Left lung (tissue), 4 donors: ENCODE measurements at regions not wholly inside any gene's neighbourhood (a gene's known extent, or its start where the extent isn't known, plus 50 kb on each side); places are given as distances from the start of the nearest gene placed in this dataset.

Experiments used
- ATAC-seq: fragments of 200-7000 bp; cut with Tn5 transposase; one replicate; pipeline ENCODE4 v1.9.1; 2020; ENCODE audit warnings: moderate library complexity
- DNase-seq, 4 donors: peaks; one replicate each; pipeline ENCODE4 v3.0.0-alpha.2; 2013 to 2020
- H3K27ac ChIP-seq, 2 donors: fragments of 200-600 bp; sonication (generic) in 1 of 2; one replicate each; pipeline versions ENCODE4 v1.5.0 to v1.8.0; 2020 to 2021
- H3K27me3 ChIP-seq, 2 donors: fragments of 200-600 bp; sonication (generic) in 1 of 2; one replicate each; pipeline versions ENCODE4 v1.5.0 to v1.8.0; 2020 to 2021
- H3K36me3 ChIP-seq, 2 donors: fragments of 200-600 bp; sonication (generic) in 1 of 2; one replicate each; pipeline versions ENCODE4 v1.5.0 to v1.8.0; 2020 to 2021
- H3K4me1 ChIP-seq, 2 donors: fragments of 200-600 bp; one replicate each; pipeline ENCODE4 v1.8.0; 2021
- H3K4me3 ChIP-seq, 2 donors: fragments of 200-600 bp; sonication (generic) in 1 of 2; one replicate each; pipeline versions ENCODE4 v1.5.0 to v1.8.0; 2020 to 2021; ENCODE audit warnings: mild to moderate bottlenecking in 1 of 2
- H3K9me3 ChIP-seq, 2 donors: fragments of 200-600 bp; sonication (generic) in 1 of 2; one replicate each; pipeline versions ENCODE4 v1.5.0 to v1.8.0; 2020 to 2021
- CTCF ChIP-seq, 2 donors: fragments of 200-600 bp; sonication (generic) in 1 of 2; IDR thresholded peaks; one replicate each; pipeline versions ENCODE4 v1.5.0 to v1.8.0; 2021; ENCODE audit warnings: antibody characterized with exemption in 2 of 2
- intact Hi-C, 2 donors: fragments of 100-400 bp; cut with DNase I; formaldehyde crosslinking; loops; one replicate each; pipeline versions ENCODE4 v1.11.2 to v1.14.2; 2022
- donor health status: DM: no; HTN: yes; CAD: no.
- donor health status: DM: no; HTN: no; CAD: no.

- TF ChIP-seq CTCF (IDR thresholded peaks at IDR 0.05): no peak
- no peak for DNase-seq
- Histone ChIP-seq H3K4me3 (no peak overlapping the region), H3K9me3 (no peaks in the 10 kb centered on the region), H3K27ac (no peak overlapping the region), H3K36me3 (no peaks in the 10 kb centered on the region), H3K27me3 (no peaks in the 10 kb centered on the region), H3K4me1 (no peaks in the 10 kb centered on the region)
- intact Hi-C loops: no loop called here
- ATAC-seq: no peak
Observed at GRCh38 chr2:14220101-14220500, 412.4 kb upstream of the LRATD1 start.

GRCh38 chr2:14221466-14221865 is 411.1 kb upstream of the LRATD1 start:
- ATAC-seq (no peak), DNase-seq (peak in 2 of 4 donors; percentile 46 to 56)
- Histone ChIP-seq H3K9me3 (no peaks in the 10 kb centered on the region), H3K27me3 (no peaks in the 10 kb centered on the region), H3K27ac (no peak overlapping the region), H3K4me3 (no peak overlapping the region), H3K36me3 (no peaks in the 10 kb centered on the region), H3K4me1 (no peaks in the 10 kb centered on the region)
- intact Hi-C loops: no loop called here
- no peak for TF ChIP-seq CTCF (IDR thresholded peaks at IDR 0.05)

- ATAC-seq (no peak), DNase-seq (no peak)
- intact Hi-C loops: no loop called here
- no peak overlapping the region for H3K4me3 ChIP-seq
- no peaks in the 10 kb centered on the region for H3K4me1 ChIP-seq
- no peaks in the 10 kb centered on the region for H3K36me3 ChIP-seq
- no peaks in the 10 kb centered on the region for H3K9me3 ChIP-seq
- no peaks in the 10 kb centered on the region for H3K27me3 ChIP-seq
- no peak overlapping the region for H3K27ac ChIP-seq
- TF ChIP-seq CTCF (IDR thresholded peaks at IDR 0.05): no peak
Observed at GRCh38 chr2:14223576-14223975, 408.9 kb upstream of the LRATD1 start.

- DNase-seq (no peak), ATAC-seq (no peak)
- intact Hi-C loops: no loop called here
- Histone ChIP-seq H3K4me1 (no peaks in the 10 kb centered on the region), H3K36me3 (no peaks in the 10 kb centered on the region), H3K9me3 (peaks cover 0 to 2% of the 10 kb centered on the region in 2 donors), H3K4me3 (no peak overlapping the region), H3K27me3 (no peaks in the 10 kb centered on the region), H3K27ac (no peak overlapping the region)
- no peak for TF ChIP-seq CTCF (IDR thresholded peaks at IDR 0.05)
Observed at GRCh38 chr2:14231391-14231898, 401.1 kb upstream of the LRATD1 start.

- intact Hi-C loops: no loop called here
- H3K4me3 ChIP-seq: no peak overlapping the region
- peaks cover 0 to 2% of the 10 kb centered on the region in 2 donors for H3K9me3 ChIP-seq
- DNase-seq (no peak), ATAC-seq (no peak)
- no peak overlapping the region for H3K27ac ChIP-seq
- H3K4me1 ChIP-seq: no peaks in the 10 kb centered on the region
- no peak for TF ChIP-seq CTCF (IDR thresholded peaks at IDR 0.05)
- no peaks in the 10 kb centered on the region for H3K27me3 ChIP-seq
- no peaks in the 10 kb centered on the region for H3K36me3 ChIP-seq
Observed at GRCh38 chr2:14232217-14232616, 400.3 kb upstream of the LRATD1 start.
